ENCODE measurements at regions not wholly inside any gene's neighbourhood (a gene's known extent, or its start where the extent isn't known, plus 50 kb on each side); places are given as distances from the start of the nearest gene placed in this dataset.

- H3K4me3 ChIP-seq (ENCODE audit: low read length): no peak overlapping the region
- DNase-seq (ENCODE audit: low read depth): no peak
- no peak for TF ChIP-seq CTCF (conservative IDR thresholded peaks at IDR 0.05; ENCODE audit: low read length)
These were observed 214.2 kb downstream of the LACC1 start for GRCh38 chr13:44093607-44094564.

- no peak for TF ChIP-seq CTCF (conservative IDR thresholded peaks at IDR 0.05; ENCODE audit: low read length)
- no peak overlapping the region for H3K4me3 ChIP-seq (ENCODE audit: low read length)
- no peak for DNase-seq (ENCODE audit: low read depth)
These were observed 217.2 kb downstream of the LACC1 start for GRCh38 chr13:44096901-44097300.

- no peak for DNase-seq (ENCODE audit: low read depth)
- TF ChIP-seq CTCF (conservative IDR thresholded peaks at IDR 0.05; ENCODE audit: low read length): no peak
These were observed 218.9 kb downstream of the LACC1 start for GRCh38 chr13:44098559-44098958.

DNA sequence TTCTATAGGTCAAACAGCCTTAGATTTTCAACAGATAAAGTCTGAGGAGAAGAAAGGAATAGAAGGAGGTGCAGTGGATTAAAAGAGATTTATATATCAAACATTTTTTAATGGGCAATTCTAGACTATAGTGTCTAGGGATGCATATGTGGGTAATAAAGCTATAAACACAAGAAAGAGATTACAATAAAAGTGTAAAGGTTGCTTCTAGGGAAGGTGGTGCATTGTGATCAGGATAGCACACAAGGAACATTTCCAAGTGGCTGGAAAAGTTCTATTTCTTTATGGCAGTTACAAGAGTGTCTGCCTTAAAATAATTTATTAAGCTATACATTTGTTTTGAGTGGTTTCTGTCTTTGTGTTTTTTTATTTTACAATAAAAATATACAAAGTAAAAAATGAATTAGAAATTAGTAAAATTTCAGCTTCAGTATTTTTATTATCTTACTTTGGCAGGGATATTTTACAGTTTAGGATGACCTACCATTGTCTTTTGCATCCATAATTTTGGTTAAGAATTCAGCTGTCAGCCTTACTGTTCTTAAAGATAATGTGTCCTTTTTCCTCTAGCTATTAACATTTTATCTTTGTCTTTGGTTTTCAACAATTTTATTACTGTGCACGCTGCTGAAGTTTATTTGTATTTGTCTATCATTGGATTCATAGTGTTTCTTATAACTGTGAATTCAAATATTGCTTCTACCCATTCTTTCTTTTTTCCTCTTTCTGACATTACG lies 221.8 kb downstream of the LACC1 start:
- no peak for DNase-seq (ENCODE audit: low read depth)
- no peak overlapping the region for H3K4me3 ChIP-seq (ENCODE audit: low read length)
- TF ChIP-seq CTCF (conservative IDR thresholded peaks at IDR 0.05; ENCODE audit: low read length): no peak

More at GRCh38 chr13:44098559-44098958, 218.9 kb downstream of the LACC1 start:
- H3K4me3 ChIP-seq (ENCODE audit: low read length): no peak overlapping the region

GRCh38 chr13:44103429-44104196 lies 223.9 kb downstream of the LACC1 start:
- H3K4me3 ChIP-seq (ENCODE audit: low read length): no peak overlapping the region
- no peak for TF ChIP-seq CTCF (conservative IDR thresholded peaks at IDR 0.05; ENCODE audit: low read length)
- no peak for DNase-seq (ENCODE audit: low read depth)

GRCh38 chr13:44104197-44104490 lies 224.4 kb downstream of the LACC1 start:
- no peak for TF ChIP-seq CTCF (conservative IDR thresholded peaks at IDR 0.05; ENCODE audit: low read length)
- DNase-seq (ENCODE audit: low read depth): no peak
- no peak overlapping the region for H3K4me3 ChIP-seq (ENCODE audit: low read length)

Data from AG10803 (cell line).